ENCODE measurements at regions not wholly inside any gene's neighbourhood (a gene's known extent, or its start where the extent isn't known, plus 50 kb on each side); places are given as distances from the start of the nearest gene placed in this dataset.
"Not testable (repeated sequence)": the region's sequence is repeated elsewhere in the genome, so short reads cannot be mapped to it uniquely, and the experiment has no call there.

DNA sequence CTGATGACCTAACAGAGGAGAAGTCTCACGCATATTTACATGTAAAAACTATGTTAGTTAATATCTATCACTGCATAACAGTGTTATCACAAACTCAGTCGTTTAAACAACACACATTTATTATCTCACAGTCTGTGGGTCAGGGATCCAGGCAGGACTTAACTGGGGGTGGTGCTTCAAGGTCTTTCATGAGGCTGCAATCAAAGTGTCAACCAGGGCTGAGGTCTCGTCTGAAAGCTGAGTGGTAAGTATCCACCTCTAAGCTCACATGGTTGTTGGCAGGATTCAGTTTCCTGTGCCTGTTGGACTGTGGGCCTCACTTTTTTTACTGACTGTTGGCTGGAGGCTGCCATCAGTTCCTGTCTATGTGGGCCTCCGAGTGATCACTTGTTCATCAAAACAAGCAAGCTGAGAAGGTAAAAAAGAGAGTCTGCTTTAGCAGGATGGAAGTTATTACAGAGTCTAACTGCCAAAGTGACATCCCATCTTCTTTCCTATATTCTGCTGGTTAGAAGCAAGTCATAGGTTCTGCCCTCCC lies 188.6 kb downstream of the CARTPT start:
- DNase-seq, result no peak

DNA sequence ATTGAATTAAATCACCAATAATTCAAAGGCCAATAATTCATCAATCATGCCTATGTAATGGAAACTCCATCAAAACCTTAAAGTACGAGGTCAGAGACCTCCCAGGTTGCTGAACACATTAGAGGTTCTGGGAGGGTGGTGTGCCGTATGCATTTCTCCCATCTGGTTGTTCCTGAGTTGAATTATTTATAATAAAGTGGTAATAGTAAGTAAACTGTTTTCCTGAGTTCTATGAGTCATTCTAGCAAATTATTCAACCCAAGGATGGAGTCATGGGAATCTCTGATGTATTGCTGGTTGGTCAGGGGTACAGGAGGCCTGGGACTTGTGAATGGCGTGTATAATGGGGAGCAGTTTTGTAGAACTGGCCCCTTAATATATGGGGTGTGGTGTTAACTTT lies 191.7 kb downstream of the CARTPT start:
- DNase-seq, result no peak

DNA sequence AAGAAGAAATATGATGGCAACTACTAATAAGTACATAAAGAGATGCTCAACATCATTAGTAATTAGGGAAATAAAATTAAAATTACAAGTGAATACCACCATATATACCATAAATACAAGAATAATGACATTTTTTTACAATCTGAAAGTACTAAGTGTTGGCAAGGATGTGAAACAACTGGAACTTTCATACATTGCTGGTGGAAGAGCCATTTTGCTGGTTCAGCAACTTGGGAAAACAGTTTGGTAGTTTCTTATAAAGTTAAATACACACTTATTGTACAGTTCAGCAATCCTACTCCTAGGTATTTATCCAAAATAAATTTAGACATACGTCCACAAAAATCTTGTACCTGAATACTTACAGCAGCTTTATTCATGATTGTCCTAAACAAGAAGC lies 192.9 kb downstream of the CARTPT start:
- no peak for DNase-seq

DNA sequence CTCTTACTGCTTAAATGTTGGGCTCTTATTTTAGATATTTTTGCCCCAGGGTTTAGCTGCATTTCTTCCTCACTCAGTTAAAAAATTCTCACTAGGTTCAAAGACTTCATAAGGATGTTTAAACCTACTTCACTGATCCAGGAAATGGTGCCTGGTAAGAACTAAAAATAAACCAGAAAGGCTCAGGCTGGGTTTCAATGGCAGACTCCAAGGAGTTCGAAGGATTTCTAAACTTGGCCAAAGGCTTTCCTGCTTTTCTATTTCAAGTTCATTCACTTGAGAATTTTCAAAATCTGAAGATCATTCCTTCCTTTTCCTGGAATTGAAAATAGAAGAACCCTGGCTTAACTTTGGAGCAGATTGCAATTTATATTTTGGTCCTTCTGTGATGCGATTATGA lies 193.0 kb upstream of the MAP1B start:
- no peak for DNase-seq

DNA sequence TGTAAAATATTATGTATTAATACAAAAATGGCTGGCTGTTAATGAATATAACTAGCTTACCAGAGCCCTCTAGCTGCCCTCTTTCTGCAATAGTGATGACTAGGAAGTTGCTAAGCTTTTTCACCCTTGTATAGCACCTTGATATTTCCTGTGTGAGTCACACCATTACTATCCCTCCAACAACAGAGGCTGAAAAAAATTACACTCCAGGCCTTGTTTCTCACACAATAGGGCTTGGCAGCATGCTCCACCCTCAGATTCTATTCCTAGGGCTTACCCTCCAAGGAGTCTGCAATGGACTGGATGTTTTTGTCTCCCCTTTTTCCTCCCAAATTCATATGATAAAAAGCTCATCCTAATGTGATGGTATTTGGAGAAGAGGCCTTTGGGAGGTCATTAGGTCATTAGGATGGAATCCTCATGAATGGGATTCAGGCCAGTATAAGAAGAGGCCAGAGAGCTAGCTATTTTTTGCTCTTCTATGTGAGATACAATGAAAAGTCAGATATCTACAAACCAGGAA lies 184.6 kb upstream of the MAP1B start:
- no peak for DNase-seq

DNA sequence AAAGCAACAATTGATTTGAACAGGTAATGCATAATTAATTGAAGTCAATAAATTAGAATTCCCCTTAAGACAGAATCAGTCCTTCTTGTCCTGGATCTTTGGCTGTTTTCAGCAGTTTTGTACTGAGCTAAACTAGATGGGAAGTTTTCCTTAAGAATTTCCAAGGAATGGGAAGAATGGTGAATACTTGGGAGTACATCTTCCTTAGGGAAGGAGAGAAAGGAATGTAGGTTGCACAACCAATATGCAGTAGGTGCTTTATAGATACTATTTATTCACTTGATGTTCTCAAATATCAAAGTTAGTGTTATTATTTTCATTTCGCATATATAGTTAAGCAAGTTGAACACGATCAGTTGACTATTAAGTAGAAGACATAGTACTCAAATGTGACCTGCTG lies 183.5 kb upstream of the MAP1B start:
- no peak for DNase-seq

DNA sequence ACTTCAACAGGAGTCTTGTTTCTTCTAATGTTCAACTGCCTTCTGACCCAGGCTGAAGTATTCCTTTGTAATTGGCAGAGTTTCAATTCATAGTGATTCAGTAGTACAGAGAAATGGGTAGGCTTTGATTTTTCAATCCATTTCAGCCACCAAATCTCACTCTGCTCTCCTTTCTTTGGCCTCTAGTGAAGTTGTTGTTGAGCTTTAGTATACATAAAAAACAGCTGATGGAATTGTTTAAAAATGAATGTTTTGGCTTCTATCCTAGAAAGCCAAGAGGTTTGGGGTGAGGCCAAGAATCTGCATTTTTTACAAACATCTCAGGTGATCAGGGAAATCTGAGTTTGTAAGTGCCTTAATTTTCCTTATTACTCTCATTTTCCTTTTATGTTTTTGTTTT lies 182.9 kb upstream of the MAP1B start:
- DNase-seq, result no peak

DNA sequence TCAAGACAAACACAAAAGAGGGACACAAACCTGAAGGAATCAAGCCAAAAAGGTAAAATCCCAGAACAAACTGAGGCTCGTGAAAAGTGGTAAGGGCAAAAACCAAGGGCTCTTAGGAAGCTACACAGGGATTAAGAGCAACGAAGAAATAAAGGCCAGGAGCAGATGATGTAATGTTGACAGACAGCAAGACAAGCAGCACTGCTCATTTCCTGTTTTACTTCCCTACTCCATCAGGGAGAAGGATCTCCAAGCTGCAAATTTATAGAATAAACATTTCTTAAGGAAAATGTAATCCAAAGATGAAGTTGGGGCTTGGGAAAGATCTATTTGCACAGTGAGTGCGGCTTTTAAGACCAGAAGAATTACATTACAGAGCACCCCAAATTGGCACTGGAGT lies 182.3 kb upstream of the MAP1B start:
- no peak for DNase-seq

DNA sequence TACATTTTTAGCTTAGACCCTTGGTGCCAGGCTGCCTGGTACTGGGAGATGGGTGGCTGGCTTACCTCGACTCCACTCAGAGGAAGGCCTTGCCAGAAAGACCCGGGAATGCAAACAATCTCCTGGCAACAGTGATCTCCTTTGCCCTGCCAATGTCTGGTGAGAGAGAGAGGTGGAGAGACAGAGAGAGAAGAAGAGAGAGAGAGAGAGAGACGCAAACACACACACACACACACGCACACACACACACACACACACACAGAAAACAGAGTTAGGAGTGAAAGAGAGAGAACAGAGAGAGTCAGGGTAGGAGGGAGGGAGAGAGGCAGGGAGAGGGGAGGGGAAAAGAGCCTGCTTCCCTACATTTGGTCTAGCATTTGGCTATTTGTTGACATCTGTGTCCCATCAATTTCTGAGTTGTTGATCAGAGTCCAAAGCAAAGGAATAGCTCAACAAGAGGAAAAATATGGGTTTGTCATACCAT lies 181.6 kb upstream of the MAP1B start:
- no peak for DNase-seq

DNA sequence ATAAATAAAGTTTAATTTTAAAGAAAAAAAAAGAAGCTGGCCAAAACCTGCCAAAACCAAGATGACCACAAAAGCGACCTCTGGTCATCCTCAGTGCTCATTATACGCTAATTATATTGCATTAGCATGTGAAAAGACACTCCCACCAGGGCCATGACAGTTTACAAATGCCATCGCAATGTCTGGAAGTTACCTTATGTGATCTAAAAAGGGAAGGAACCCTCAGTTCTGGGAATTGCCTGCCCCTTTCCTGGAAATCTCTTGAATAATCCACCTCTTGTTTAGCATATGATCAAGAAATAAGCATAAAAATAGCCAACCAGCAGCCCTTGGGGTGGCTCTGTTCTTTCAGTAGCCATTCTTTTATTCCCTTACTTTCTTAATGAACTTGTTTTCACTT lies 178.3 kb upstream of the MAP1B start:
- no peak for DNase-seq

DNA sequence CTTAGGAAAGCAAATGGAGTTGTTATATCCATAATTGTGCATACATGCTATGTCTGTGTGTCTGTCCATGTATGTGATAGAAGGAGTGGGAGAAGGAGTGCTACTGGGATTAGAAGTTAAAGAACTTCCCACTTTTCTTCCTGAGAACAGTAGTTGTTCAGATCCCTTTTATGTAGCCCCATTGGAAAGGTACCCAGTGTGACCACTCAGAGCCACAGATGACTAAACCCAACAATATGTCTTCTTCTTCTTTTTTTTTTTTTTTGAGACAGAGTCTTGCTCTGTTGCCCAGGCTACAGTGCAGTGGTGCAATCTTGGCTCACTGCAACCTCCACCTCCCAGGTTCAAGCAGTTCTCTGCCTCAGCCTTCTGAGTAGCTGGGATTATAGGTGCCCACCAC lies 176.7 kb upstream of the MAP1B start:
- DNase-seq, result not testable (repeated sequence)

DNA sequence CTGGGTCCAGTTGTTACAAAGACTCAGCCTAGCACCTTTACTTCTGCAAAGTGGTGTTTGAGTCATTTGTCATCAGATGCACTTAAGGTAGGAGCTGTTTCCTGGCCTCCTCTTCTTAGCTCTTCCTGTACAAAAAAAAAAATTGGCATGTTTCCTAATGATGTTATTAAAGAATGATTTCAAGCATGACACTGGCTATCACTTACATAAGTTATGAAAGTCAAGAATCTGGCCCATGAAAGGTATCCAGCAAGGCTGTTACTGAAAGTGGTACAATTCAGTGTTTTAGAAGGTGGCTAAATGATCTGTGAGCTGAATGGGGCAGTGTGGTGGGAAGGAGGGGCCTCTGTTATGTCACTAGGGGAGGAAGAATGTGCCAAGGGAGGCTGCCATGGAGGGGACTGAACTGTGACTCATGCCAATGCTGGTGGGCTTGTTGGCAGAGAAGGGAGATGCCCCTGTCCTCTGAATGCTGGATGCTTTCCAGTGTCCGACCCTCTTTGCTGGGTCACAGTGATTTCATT lies 175.1 kb upstream of the MAP1B start:
- no peak for DNase-seq

DNA sequence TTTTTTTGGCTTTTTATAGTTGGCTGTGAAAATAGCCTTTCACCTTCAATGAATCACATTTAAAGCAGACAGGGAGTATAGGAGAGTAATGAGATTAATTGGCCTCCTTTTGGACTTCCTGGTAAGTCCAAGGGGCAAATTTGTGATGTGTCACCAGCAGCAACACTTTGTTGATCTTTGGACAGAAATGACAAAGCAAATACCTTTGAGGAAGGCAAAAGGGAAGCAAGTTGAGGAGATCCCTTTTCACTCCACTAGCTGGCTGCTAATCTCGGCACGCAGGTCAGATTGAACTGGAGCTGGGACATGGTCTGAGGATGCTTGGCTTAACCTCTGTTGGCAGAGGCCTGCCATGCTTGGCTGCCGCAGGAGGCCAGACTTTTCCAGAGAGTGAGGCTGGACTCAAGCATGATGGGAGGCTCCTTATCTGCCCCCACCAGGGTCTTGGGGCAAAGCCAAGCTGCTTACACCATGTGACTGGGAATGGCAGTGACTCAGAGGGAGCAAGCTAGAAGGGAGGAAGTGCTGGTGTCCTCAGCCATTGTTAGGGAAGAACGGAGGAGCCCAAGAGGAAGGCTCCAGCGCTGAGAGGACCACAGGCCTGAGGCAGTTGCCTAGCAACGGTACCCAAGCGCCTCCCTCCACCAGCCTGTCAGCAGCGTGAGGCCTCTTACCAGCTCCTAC lies 174.5 kb upstream of the MAP1B start:
- DNase-seq, result no peak

DNA sequence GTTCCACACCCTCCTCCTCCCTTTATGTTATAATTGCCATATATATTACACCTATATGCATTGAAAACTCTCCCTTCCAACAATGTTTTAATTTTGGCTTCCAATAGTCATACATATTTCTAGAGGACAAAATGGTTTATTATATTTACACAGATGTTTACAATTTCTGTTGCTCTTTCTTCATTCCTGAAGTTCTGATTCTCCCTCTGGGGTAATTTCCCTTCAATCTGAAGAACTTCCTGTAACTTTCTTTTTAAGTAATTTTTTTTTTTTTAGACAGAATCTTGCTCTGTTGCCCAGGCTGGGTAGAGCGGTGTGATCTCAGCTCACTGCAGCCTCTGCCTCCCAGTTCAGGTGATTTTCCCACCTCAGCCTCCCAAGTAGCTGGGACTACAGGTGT lies 173.0 kb upstream of the MAP1B start:
- DNase-seq, result no peak

DNA sequence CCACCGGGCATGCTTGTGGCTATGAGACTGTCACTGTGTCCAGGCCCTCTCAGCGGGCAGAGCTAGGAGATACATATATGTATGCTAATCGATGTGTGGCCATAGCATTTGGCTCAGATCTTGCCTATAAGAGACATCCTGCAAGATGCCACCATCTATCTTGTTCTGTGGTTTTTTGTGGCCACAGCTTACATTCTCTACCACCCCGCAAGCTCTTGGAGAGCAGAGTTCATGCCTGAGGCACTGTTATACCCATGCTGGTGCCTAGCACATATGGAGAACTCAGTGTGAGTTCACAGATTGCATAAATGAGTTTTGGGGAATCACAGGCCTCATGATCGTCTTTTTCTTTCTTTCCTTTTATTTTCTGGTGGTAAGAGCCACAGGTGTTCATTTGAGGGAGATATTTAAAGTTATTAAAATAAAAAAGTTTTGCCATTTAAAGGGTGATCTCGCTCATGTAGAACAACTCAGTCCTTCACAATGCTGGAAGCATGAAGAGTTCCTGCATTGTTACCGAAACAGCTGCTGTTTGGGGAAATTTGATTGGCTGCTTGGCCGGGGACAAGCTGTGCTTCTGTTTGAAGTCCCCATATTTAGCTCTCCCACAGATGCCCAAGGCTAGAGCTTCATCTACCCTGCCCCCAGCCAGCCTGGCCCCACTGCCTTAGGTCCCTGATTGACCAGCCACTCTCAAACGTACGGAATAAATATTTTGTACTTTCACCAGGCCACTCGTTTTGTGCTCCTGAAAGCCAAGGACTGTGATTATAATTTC lies 169.2 kb upstream of the MAP1B start:
- DNase-seq, result no peak

DNA sequence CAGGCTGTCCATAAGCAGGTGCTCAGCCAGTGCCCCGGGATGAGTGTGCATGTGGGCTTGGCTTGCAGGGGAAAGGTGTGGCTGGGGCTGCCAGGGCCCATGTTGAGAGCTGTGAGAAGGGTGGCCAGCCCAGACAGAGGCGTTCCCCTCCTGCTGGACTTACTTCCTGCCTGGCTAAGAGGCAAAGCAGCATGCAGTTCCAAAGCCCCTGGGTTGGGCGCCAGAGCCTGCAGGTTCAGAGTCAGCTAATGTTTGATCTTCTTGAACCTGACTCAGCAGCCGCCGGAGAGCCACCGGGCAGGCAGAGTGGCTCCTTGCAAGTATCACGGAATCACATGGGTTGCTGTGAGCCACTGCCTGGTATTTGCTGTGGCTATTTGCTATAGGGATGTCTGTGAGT lies 168.4 kb upstream of the MAP1B start:
- DNase-seq, result no peak

DNA sequence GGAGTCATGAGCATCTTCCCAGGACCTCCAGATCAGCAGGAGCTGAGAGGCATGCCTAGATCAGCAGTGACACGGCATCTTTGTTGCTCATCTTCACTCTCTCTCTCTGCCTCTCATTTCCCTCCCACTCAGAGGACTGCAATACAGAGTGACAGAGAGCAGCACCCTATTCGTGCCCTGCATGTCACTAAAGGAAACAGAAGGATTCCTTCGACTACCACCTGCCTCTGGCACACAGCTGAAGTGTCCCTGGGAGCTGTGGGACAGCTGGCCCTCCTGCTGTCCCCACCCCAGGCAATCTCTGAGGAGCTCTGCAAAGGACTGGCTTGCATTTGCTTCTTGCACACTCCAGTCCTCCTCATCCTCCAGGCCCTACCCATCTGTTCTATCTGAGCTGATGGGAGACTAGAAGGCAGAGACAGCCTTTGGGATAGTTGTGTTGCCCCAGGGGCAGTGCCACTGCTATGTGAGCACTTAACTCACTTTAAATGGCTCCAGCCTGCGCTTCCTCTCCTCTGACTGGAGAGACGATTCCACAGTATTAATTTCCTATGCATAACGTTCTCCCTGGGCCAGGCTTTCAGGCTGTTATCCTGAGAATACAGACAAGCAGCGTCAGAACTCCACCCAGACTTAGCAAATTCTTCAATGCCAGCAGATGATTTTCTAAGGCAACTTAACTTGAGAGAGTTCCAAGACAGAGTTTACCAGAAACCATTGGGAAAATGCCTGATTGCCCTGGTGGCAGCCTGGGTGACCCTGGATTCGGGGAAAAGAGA lies 167.6 kb upstream of the MAP1B start:
- no peak for DNase-seq

DNA sequence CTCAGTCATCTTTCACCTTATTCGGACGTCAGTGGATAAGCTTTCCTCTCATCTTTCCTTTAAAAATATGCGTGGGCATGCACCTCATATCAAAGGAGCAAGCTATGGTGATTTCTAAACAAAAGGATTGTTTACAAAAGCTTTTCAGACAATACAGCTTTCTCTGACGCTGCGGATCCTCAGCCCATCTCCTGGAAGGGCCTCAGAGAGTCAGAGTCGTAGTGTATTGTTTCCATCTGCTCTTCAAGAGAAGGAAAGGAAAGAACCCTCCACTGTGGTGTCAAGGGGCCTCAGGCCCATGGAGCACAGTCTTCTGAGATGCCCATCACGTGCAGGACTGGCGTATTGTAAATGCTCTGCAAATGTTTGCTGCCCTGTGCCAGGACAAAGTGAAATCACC lies 163.4 kb upstream of the MAP1B start:
- DNase-seq, result no peak

DNA sequence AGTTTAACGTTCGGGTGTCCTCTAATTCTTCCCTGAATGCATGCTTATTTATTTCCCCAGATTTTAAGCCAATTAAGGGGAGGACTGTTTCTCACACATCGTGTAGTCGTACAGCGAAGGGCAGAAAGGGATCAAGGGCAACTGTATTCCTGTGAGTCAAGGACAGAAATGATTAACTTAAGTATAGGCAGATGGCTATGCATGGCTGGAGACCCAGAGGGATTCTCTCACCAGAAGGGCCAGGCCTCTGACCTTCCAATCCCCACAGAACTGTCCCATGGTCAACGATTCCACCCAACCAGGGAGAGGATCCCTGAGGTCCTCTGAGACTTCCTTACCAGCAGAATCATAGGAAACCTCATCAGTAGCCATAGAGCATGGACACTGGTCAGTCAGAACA lies 161.8 kb upstream of the MAP1B start:
- no peak for DNase-seq

DNA sequence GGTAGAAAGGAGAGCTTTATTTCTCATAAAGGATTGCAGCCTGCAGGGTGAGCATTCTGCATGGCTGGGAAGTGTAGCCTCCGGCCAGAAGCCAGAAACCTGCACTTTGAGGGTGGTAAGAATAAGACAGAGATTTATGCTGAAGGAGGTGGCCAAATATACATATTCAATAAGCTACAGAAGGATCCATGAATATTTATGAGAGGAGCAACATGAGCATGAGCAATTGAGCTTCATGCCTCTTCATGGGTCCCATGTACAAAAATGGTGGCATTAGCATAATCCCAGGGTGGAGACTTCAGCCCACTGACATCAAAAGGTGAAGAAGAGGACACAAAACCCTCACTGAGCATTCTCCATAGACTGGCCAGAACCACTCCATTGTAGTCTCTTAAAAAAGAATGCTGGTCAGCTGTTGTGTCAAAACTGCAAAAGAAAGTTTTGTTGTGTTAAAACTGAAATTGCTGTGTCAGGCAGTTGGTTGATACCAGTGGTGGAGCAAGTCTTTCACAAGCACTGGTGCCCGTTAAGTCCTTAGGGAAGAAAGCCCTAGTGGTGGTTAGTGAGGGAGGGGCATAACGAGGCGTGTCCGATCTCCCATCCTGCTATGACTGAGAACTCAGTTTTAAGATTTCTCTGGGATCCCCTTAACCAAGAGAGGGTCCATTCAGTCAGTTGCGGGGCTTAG lies 160.8 kb upstream of the MAP1B start:
- no peak for DNase-seq

DNA sequence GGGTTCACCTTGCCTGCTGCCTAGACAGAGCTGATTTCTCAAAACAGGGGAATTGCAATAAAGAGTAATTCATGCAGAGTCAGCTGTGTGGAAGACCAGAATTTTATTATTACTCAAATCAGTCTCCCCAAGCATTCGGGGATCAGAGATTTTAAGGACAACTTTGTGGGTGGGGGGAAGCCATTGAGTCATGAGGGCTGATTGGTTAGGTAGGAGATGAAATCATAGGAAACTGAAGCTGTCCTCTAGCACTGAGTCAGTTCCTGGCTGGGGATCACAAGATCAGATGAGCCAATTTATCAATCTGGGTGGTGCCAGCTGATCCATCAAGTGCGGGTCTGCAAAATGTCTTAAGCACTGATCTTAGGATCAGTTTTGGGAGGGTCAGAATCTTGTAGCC lies 159.1 kb upstream of the MAP1B start:
- no peak for DNase-seq

DNA sequence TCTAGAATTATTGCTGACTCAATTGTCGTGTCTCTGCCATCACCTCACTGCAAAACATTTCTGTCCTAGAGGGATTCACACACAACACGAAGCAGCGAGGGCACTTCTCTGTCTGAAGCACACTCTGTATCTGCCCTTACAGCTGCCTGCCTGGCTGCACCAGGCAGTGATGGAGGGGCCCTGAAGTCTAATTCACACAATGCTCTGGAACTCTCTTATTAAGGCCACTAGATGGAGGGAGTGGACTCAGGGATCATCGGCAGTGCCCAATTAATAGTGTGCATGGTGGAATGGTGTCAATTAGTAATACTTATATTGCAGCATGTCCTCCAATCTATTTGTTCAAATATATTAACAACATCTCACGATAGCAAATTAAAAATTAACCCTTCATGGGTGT lies 157.5 kb upstream of the MAP1B start:
- no peak for DNase-seq

DNA sequence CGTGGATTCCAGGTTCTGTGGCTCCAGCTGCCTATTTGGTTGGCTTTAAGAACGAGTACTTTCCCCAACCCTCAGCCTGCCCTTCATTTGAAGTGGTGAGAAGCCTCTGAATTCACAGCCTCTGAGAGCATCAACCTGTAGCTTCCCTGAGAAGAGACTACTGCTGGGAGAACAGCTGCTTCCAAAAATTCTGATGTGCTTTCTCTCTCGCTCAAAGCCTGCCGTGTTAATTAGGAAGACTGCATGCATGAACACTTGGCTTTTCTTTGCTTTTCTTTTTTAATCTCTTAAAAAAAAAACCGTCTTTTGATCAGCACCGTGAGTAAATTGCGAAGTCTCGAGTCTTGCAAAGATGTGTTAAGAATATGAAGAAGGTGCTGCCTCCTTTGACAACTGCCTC lies 153.4 kb upstream of the MAP1B start:
- no peak for DNase-seq

Measured in CD4-positive, alpha-beta T cell treated with Interleukin-10 for 1 hour (primary cell).